ENCODE measurements at regions not wholly inside any gene's neighbourhood (a gene's known extent, or its start where the extent isn't known, plus 50 kb on each side); places are given as distances from the start of the nearest gene placed in this dataset.

DNA sequence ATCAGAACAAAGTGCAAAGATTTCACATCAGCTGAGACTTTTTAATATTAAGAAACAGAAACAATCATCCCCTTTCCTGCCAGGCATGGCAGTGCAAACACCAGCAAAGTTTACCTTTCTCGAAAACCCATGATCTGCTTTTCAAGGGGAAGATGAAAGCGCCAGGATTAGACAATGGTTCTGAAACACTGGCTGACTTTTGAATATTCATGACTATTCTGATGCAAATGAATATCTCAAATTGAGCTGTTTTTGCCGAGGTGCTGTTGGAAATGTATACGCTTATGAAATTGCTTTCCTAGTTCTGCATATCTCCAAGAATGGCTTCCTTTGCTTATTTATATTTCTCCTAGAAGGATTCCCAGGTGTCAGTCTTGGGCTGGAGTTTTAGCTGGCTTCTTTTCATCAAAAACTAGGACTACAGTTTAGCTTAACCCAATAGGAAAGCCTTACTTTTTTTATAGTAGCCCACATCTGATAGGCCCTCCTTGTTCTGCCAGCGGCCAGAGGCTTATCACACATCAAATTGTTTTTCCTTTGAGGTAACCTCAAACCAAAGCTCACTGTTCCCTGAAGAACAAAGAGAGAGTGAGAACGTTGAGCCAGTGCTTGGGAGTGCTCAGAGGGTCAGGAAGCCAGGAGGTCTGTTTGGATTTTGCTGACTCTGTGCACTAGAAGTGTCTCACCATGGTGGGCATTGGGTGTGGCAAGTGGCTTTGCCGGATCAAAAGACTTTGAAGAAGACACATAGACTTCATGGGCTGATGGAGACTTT lies 74.0 kb upstream of the PLCL2 start:
- no peak for DNase-seq

DNA sequence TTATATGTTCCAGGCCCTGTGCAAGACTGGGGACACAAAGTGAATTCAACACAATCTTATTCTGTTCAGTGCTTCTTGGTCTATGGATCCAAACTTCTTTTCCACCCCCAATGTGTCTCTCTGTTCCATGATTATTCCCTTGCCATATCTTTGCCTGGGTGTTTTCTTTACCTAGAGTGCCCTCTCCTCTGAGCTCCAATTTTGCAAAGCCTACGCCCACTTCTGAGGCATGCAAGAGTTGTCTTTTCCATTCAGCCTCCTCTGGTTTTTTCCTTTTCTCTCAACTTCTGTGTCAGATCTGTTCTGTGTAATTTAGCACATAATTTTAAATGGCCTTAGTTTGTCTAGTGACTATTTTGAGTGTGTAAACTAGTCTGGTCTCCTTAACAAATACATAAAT lies 72.8 kb upstream of the PLCL2 start:
- DNase-seq: no peak

DNA sequence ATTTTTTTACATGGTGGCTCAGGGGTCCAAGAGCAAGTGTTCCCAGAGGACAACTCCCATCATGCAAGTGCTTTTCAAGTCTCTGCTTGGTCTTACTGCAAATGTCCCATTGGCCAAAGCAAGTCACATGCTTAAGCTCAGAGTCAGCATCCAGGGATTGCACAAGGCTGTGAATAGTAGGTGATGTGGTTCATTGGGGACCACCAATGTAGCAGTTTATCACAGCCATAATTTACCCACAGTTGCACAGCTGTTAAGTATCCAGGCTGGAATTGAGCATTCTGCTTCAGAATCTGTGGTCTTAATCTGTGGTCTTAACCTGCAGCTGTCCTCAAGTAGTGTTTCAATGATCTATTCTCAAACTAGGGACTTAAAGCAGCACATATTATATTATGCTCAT lies 71.4 kb upstream of the PLCL2 start:
- DNase-seq: no peak

GRCh38 chr3:16816048-16816780 lies 68.5 kb upstream of the PLCL2 start:
- DNase-seq: no peak

DNA sequence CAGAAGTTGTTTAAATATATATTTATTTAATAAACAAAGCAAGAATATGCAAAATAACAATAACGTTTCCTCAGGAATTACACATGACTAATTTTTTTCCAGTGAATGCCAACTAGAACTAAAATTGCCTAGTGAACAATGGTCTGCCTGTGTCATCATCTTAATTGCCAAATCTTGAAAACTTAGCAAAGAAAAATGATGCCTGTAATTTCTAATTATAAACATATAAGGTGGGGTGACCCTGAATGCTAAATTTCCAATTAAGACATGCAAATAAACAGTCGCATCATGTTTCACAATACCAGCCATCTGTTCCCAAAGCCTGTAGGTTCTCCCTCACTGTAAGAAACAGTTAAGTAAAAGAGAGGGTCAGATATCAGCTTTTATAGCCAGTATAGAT lies 67.6 kb upstream of the PLCL2 start:
- no peak for DNase-seq

- no peak for DNase-seq
Observed at GRCh38 chr3:16818194-16818593, 66.6 kb upstream of the PLCL2 start.

DNA sequence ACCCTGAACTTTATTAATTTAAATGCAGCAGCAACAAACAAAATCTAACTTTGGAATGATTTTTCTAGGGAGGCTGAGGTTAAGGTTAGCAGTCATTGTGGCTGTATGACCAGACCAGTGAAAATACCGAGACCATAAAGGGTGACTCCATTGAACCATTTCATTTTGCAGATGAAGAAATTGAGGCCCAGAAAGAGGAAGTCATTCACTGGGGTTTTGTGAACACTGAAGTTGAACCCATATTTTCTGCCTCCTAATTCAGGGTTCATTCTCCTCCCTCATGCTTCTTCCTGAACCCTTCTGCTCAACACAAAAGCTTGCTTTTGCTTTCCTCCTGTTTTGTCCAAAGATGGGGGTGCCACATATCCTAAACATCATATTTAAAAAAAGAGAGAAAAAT lies 65.8 kb upstream of the PLCL2 start:
- DNase-seq: no peak

DNA sequence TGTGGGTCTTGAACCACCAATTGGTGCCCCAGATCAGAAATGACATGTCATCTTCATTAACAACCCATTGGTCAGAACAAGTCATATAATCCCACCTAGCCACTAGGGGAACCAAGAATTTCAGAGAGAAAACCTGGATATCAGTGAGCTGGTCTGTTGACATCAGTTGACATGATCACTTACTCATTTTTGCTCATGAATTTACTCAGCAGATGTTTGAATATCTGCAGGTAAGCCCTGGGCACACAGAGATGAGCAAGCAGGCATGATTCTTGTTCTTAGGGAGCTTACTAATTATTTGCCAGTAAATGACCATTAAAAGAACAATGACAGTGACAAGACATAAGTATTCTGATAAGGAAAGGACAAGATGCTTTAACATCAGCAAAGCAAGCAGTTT lies 64.3 kb upstream of the PLCL2 start:
- DNase-seq: no peak

DNA sequence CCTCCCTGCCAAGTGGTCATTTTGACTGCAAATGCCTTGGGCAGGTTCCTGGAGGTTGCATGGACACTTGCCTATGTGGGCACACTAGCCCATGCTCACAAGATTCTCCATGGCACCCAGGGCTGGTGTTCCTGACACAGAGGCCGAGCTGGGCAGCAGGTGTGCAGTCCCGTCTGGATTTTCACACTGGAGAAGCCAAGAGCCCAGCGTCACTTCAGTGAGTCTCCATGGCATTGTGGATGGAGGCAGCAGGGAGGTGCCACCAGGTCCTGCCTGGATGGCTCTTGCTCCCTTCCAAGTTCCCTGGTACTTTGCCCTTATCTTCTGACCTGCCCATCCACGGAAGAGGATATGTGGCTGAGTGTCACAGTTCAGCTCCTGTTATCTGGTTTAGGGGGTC lies 63.7 kb upstream of the PLCL2 start:
- no peak for DNase-seq

DNA sequence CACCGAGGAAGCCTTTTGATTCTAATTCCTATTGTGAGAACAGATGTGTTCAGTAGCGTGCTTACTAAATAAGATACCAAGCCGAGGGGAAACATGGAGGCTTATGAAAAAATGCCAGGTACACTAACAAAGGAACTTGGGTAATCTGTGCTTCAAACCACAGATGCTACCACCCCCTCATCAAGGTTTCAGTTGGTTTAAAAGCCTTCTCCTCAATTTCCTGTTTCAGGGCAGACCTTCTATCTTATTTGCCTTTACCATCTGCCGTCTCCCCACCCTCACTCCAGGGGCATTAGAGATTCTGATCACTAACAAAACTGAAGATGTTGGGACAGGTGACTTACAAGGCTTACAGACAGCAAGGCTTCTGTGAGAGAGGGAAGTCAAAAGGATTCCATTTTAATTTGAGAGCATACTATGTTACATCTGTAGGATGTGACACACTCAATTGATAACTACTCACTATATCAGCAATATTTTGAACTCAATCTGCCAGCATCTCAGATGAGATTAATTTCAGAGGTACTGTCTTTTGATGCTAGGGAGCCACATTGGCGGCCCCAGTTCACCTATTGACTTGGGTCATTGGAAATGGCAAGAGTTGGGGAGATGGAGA lies 60.6 kb upstream of the PLCL2 start:
- no peak for DNase-seq

DNA sequence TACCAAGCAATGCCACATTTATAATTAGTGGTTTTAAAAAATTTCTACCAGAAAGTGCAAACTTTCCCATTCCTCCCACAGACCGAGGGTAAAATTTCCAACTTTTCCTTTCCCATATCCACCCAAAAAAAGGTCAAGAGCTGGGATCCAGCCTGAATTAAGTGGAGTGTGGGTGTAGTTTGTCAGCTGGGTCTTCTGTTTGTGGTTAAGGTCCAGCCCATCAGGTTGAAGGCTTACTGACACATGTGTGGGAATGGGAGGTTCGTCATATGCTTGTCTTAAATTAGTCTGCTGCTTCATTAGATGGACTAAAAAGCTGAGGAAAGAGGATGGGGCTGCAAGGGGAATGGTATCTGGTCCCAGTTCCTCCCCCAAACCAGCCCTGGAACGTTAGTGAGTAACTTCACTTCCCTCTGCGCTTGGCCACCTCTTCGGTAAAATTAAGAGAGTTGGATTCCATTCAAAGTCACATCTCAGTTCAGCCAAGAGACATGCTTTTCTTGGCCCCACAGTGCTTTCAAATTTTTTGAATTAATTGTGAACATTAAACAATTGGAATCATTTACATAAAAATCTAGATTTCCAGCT lies 59.0 kb upstream of the PLCL2 start:
- DNase-seq: no peak

- peak; percentile 52 for DNase-seq
Observed at GRCh38 chr3:16828815-16829214, 55.9 kb upstream of the PLCL2 start.

DNA sequence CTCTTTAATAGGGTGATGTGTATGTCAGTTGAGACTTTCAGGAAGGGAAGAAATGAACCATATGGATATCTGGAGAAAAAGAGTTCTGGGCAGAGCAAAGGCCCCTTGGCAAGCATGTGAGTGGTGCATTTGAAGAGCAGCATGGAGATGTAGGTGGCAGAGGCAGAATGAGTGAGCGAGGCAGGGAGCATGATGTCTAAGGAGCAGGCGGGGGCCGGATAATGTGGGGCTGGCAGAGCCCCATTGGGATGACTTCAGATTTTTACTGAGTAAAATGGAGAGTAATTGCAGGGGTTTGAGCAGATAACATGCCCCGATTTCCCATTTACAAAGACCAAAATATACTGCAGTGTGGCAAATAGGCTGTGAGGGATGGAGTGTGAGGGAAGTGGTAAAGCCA lies 52.9 kb upstream of the PLCL2 start:
- no peak for DNase-seq

GRCh38 chr3:16834214-16834613 lies 50.5 kb upstream of the PLCL2 start:
- no peak for DNase-seq

GRCh38 chr3:16834753-16835152 lies 50.0 kb upstream of the PLCL2 start:
- DNase-seq: no peak

Measured in activated CD4-positive, alpha-beta T cell treated with anti-CD3 and anti-CD28 coated beads, Interleukin-2, amount 50 U/mL, for 1 hour (primary cell).